Lung (tissue), 11 donors: ENCODE measurements at regions not wholly inside any gene's neighbourhood (a gene's known extent, or its start where the extent isn't known, plus 50 kb on each side); places are given as distances from the start of the nearest gene placed in this dataset.

ENCODE experiments used
- ATAC-seq: fragments of 200-7000 bp; cut with Tn5 transposase; one replicate; pipeline ENCODE4 v1.9.1; 2020; ENCODE audit warnings: moderate number of reproducible peaks; ENCODE audit not compliant: insufficient read depth, low FRiP score
- DNase-seq, 3 donors: peaks; one replicate each; pipeline ENCODE4 v3.0.0-alpha.2; 2013 to 2017
- H3K27ac ChIP-seq, 2 donors: one replicate each; pipeline ENCODE4 v1.5.1; 2013; ENCODE audit warnings: mild to moderate bottlenecking in 2 of 2, moderate library complexity in 2 of 2, control low read depth in 1 of 2, inconsistent platforms in 1 of 2, low read depth in 1 of 2, low read length in 1 of 2
- H3K27me3 ChIP-seq, 3 donors: one replicate each; pipeline ENCODE4 v1.5.1; 2013; ENCODE audit warnings: low read length in 2 of 3; ENCODE audit not compliant: control insufficient read depth in 3 of 3, insufficient read depth in 3 of 3
- H3K36me3 ChIP-seq, 4 donors: one replicate each; pipeline ENCODE4 v1.5.1; 2013; ENCODE audit warnings: low read length in 4 of 4, mild to moderate bottlenecking in 1 of 4, moderate library complexity in 1 of 4; ENCODE audit not compliant: control insufficient read depth in 4 of 4, insufficient read depth in 4 of 4
- H3K4me1 ChIP-seq, 5 donors: one replicate each; pipeline ENCODE4 v1.5.1; 2013; ENCODE audit warnings: low read length in 5 of 5, mild to moderate bottlenecking in 2 of 5, moderate library complexity in 1 of 5; ENCODE audit not compliant: control insufficient read depth in 5 of 5, insufficient read depth in 5 of 5
- H3K4me3 ChIP-seq: one replicate; pipeline ENCODE4 v1.5.1; 2013; ENCODE audit warnings: mild to moderate bottlenecking, control low read depth, moderate library complexity
- H3K9ac ChIP-seq, 2 donors: one replicate each; pipeline ENCODE4 v1.5.1; 2013; ENCODE audit warnings: low read length in 2 of 2, control low read depth in 1 of 2; ENCODE audit not compliant: insufficient read depth in 1 of 2
- H3K9me3 ChIP-seq, 4 donors: one replicate each; pipeline ENCODE4 v1.5.1; 2013; ENCODE audit warnings: low read length in 3 of 4, mild to moderate bottlenecking in 1 of 4, moderate library complexity in 1 of 4; ENCODE audit not compliant: control insufficient read depth in 4 of 4, insufficient read depth in 3 of 4
- WGBS, 2 donors: extraction: QIAGEN DNeasy Blood & Tissue Kit; methylation state at CpG; one replicate each; pipeline ENCODE4 v1.1.7; 2013; 5-methylcytosine and 5-hydroxymethylcytosine counted together
- TF ChIP-seq, protein P1 (sequence below): IDR thresholded peaks from 2 replicates; pipeline ENCODE4 v1.5.1; 2012; ENCODE audit warnings: mild to moderate bottlenecking; ENCODE audit errors: control extremely low read depth, extremely low read depth
- donor health status: control.
- donor health status: control.
- donor health status: Bipolar disorder and iron deficiency.
- donor health status: healthy.
- donor health status: DM: yes; HTN: yes; CAD: no.

DNA sequence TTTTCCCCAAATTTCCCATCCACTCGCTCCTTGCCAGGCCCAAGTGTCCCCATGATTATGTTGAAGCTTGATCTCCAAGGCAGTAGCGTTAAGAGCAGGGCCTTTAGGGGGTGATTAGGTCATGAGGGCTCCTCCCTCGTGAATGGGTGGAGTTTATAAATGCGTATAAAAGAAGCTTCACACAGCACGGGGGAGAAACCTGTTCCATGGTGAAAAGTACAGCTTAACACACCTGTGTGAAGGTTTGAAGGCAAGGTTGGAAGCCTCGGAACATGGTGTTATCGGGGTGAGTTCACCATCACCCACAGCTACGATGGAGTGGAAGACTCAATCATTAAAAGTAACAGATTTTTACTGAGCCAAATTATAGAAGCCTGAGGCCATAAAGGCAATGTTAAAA, 137.4 kb upstream of the ALKAL2 start:
- H3K4me1 ChIP-seq, result peaks cover 0 to 2% (median 0%) of the 10 kb centered on the region in 5 donors
- no peak overlapping the region for H3K9ac ChIP-seq
- TF ChIP-seq, protein P1, sequence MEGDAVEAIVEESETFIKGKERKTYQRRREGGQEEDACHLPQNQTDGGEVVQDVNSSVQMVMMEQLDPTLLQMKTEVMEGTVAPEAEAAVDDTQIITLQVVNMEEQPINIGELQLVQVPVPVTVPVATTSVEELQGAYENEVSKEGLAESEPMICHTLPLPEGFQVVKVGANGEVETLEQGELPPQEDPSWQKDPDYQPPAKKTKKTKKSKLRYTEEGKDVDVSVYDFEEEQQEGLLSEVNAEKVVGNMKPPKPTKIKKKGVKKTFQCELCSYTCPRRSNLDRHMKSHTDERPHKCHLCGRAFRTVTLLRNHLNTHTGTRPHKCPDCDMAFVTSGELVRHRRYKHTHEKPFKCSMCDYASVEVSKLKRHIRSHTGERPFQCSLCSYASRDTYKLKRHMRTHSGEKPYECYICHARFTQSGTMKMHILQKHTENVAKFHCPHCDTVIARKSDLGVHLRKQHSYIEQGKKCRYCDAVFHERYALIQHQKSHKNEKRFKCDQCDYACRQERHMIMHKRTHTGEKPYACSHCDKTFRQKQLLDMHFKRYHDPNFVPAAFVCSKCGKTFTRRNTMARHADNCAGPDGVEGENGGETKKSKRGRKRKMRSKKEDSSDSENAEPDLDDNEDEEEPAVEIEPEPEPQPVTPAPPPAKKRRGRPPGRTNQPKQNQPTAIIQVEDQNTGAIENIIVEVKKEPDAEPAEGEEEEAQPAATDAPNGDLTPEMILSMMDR, result no peak
- DNase-seq (no peak), ATAC-seq (no peak)
- no peak overlapping the region for H3K27ac ChIP-seq
- H3K4me3 ChIP-seq, result no peak overlapping the region
- no peaks in the 10 kb centered on the region for H3K36me3 ChIP-seq
- 86 to 87% methylated on average over 8 of the region's 8 CpGs for WGBS, 2 donors
- no peaks in the 10 kb centered on the region for H3K9me3 ChIP-seq
- H3K27me3 ChIP-seq, result no peaks in the 10 kb centered on the region

DNA sequence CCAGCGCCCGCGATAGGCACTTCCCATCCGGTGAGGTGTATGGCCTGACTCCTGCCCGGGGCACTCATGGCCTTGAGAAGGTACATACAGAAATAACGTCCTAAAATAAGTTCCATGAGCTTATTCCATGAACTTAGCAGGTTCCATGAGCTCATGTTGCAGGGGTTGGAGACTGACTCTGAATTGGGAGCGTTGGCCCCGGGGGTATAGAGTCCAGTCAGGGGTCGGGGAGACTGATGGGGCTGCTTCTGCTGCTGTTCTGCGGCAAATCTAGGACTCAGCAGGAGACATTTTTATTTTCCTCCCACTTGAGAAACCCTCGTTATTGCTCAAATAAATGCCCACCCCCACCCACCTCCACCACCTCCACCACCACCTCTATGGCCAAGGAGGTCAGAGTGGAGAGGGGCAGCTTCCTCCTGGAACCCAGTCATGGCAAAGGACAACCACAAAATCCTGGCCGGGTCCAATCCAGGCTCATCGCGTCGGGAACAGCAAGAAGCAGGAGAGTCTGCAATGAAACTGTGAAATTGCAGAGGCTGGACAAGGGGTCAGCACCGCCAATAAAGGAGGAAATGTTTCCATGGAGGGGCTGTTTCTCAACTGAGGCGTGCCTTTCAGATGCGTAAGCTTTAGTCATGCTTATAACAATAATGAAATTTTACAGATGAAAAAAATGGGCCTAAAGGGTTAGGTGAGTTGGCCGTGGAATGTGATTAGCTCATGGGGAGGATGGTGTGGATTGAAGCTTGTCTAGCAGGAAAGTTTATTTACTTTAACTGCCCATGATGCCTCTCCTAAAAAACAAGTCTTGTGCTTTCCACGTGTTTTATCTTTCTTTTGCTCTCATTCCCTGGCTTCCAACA, 136.6 kb upstream of the ALKAL2 start:
- Histone ChIP-seq H3K9me3 (no peaks in the 10 kb centered on the region), H3K4me1 (peaks cover 0 to 2% (median 0%) of the 10 kb centered on the region in 5 donors), H3K9ac (no peak overlapping the region), H3K27me3 (no peaks in the 10 kb centered on the region), H3K4me3 (no peak overlapping the region), H3K27ac (no peak overlapping the region), H3K36me3 (no peaks in the 10 kb centered on the region)
- DNase-seq (no peak), ATAC-seq (no peak)
- TF ChIP-seq, protein P1, result no peak
- WGBS, 2 donors, result 88 to 90% methylated on average over 20 of the region's 20 CpGs

DNA sequence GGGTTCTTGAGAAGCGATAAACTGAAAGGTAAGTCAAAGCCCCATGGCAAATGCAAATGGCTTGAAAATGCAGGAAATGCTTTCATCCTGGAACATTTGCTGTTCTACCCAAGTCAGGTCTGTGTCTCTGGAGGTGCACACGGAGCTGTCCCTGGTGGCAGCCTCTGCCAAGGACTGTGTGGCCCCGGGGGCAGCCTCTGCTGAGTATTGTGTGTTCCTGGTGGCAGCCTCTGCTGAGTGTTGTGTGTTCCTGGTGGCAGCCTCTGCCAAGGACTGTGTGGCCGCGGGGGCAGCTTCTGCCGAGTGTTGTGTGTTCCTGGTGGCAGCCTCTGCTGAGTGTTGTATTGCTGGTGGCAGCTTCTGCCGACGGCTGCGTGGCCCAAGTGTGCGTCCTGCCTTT, 135.6 kb upstream of the ALKAL2 start:
- TF ChIP-seq, protein P1, result no peak
- H3K4me1 ChIP-seq, result peaks cover 0 to 2% (median 0%) of the 10 kb centered on the region in 5 donors
- no peaks in the 10 kb centered on the region for H3K9me3 ChIP-seq
- ATAC-seq (no peak), DNase-seq (no peak)
- H3K4me3 ChIP-seq, result no peak overlapping the region
- no peaks in the 10 kb centered on the region for H3K27me3 ChIP-seq
- no peaks in the 10 kb centered on the region for H3K36me3 ChIP-seq
- no peak overlapping the region for H3K27ac ChIP-seq
- H3K9ac ChIP-seq, result no peak overlapping the region
- WGBS, 2 donors, result 35 to 56% methylated on average over 10 of the region's 10 CpGs
